ENCODE measurements at regions not wholly inside any gene's neighbourhood (a gene's known extent, or its start where the extent isn't known, plus 50 kb on each side); places are given as distances from the start of the nearest gene placed in this dataset.

DNA sequence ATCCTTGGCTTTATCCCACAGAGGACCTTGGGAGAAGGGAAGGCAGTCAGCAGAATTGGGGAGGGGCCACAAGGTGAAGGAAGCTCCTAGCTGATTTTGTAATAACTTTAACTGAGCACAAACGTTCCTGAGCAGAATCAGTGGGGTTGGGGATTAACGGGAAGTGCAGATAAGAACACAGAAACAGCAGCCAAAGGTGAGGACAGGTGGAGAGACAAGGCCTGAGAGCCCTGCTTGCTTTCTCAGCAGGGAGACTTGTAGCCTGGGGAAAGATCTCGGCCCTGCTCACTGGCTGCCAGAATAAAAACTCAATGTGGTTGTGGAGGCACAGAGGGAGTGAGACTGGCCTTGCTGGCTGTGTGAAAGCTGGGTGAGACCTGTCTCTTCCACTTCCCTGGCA lies 265.2 kb upstream of the FAT3 start:
- ATAC-seq (ENCODE audit: low read depth) (no peak), DNase-seq (no peak)
- ChIA-PET CTCF (no interaction called here), POLR2A (no interaction called here)
- H3K27me3 Mint-ChIP-seq: no peaks in the 10 kb centered on the region
- peaks cover 0 to 17% (median 7%) of the 10 kb centered on the region in 3 donors for H3K9me3 ChIP-seq (ENCODE audit: control extremely low read depth in 1 of 3, control insufficient read depth in 2 of 3, insufficient read depth in 1 of 3, low read length in 2 of 3)
- H3K4me3 ChIP-seq (ENCODE audit: control extremely low read depth in 1 of 5, extremely low read depth in 1 of 5, insufficient read depth in 1 of 5, low read depth in 2 of 5, low read length in 4 of 5): no peak overlapping the region
- TF ChIP-seq EZH2 (IDR thresholded peaks at IDR 0.05; ENCODE audit: borderline replicate concordance, insufficient read depth, low read depth, low read length, poor library complexity, severe bottlenecking): no peak
- TF ChIP-seq, protein P1, sequence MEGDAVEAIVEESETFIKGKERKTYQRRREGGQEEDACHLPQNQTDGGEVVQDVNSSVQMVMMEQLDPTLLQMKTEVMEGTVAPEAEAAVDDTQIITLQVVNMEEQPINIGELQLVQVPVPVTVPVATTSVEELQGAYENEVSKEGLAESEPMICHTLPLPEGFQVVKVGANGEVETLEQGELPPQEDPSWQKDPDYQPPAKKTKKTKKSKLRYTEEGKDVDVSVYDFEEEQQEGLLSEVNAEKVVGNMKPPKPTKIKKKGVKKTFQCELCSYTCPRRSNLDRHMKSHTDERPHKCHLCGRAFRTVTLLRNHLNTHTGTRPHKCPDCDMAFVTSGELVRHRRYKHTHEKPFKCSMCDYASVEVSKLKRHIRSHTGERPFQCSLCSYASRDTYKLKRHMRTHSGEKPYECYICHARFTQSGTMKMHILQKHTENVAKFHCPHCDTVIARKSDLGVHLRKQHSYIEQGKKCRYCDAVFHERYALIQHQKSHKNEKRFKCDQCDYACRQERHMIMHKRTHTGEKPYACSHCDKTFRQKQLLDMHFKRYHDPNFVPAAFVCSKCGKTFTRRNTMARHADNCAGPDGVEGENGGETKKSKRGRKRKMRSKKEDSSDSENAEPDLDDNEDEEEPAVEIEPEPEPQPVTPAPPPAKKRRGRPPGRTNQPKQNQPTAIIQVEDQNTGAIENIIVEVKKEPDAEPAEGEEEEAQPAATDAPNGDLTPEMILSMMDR (IDR thresholded peaks at IDR 0.05): no peak
- H2AFZ ChIP-seq (ENCODE audit: insufficient read depth, low read depth, low read length, poor library complexity, severe bottlenecking): no peak overlapping the region
- H3K4me1 ChIP-seq (ENCODE audit: control insufficient read depth in 2 of 2, insufficient read depth in 2 of 2, low read length in 2 of 2): no peaks in the 10 kb centered on the region
- H3K9ac ChIP-seq (ENCODE audit: low read length): no peak overlapping the region
- peaks cover 4% of the 10 kb centered on the region for H3K9me3 Mint-ChIP-seq (ENCODE audit: insufficient read depth)
- H3K36me3 ChIP-seq (replicated peaks in 1 of 2; ENCODE audit: control extremely low read depth in 1 of 2, control insufficient read depth in 1 of 2, extremely low read depth in 1 of 2, insufficient read depth in 2 of 2, low read length in 1 of 2): no peaks in the 10 kb centered on the region
- no peaks in the 10 kb centered on the region for H3K79me2 ChIP-seq (ENCODE audit: control insufficient read depth, insufficient read depth, low read length)
- H3K4me2 ChIP-seq (replicated peaks; ENCODE audit: low read depth, low read length, poor library complexity, severe bottlenecking): no peak overlapping the region
- no peaks in the 10 kb centered on the region for H3K27me3 ChIP-seq (replicated peaks in 1 of 4; ENCODE audit: control extremely low read depth in 1 of 4, control insufficient read depth in 3 of 4, insufficient read depth in 4 of 4, low read length in 3 of 4)
- H3K27ac ChIP-seq (ENCODE audit: low read length in 2 of 2): no peak overlapping the region
- H3K4me3 Mint-ChIP-seq: no peak overlapping the region
- H4K20me1 ChIP-seq (ENCODE audit: control insufficient read depth, insufficient read depth, low read length, poor library complexity, severe bottlenecking): no peaks in the 10 kb centered on the region
- 81% methylated on average over 3 of the region's 3 CpGs for WGBS (ENCODE audit: insufficient coverage)
- intact Hi-C loops (cut with micrococcal nuclease): no loop called here
- no peak overlapping the region for H3K27ac Mint-ChIP-seq
- no peaks in the 10 kb centered on the region for H3K4me1 Mint-ChIP-seq

DNA sequence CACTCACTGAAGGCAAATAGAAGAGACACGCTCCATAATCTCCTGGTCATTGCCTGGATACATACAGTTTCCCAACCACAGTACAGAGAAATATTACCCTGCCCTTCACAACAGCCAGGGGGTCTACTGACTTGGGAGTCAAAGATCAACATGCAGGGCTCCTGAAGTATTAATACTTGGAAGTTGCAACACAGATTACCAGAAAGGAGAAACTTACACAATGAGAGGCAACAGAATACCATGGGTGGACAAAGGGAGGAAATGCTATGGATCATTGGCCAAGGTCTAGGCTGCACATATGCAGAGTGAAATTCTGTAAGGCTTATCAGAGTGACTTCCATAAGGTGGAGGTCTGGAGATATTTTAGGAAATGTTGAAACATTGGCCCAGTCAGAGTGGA lies 267.9 kb upstream of the FAT3 start:
- POLR2A ChIA-PET: no interaction called here
- no peaks in the 10 kb centered on the region for H3K27me3 Mint-ChIP-seq
- H3K4me3 Mint-ChIP-seq: no peak overlapping the region
- Histone ChIP-seq H3K4me2 (replicated peaks; ENCODE audit: low read depth, low read length, poor library complexity, severe bottlenecking) (no peak overlapping the region), H3K9me3 (ENCODE audit: control extremely low read depth in 1 of 3, control insufficient read depth in 2 of 3, insufficient read depth in 1 of 3, low read length in 2 of 3) (peaks cover 0 to 20% (median 7%) of the 10 kb centered on the region in 3 donors), H3K4me3 (ENCODE audit: control extremely low read depth in 1 of 5, extremely low read depth in 1 of 5, insufficient read depth in 1 of 5, low read depth in 2 of 5, low read length in 4 of 5) (no peak overlapping the region), H3K36me3 (replicated peaks in 1 of 2; ENCODE audit: control extremely low read depth in 1 of 2, control insufficient read depth in 1 of 2, extremely low read depth in 1 of 2, insufficient read depth in 2 of 2, low read length in 1 of 2) (no peaks in the 10 kb centered on the region), H3K27me3 (replicated peaks in 1 of 4; ENCODE audit: control extremely low read depth in 1 of 4, control insufficient read depth in 3 of 4, insufficient read depth in 4 of 4, low read length in 3 of 4) (no peaks in the 10 kb centered on the region), H3K4me1 (ENCODE audit: control insufficient read depth in 2 of 2, insufficient read depth in 2 of 2, low read length in 2 of 2) (no peaks in the 10 kb centered on the region), H3K9ac (ENCODE audit: low read length) (no peak overlapping the region), H3K79me2 (ENCODE audit: control insufficient read depth, insufficient read depth, low read length) (no peaks in the 10 kb centered on the region), H2AFZ (ENCODE audit: insufficient read depth, low read depth, low read length, poor library complexity, severe bottlenecking) (no peak overlapping the region), H3K27ac (ENCODE audit: low read length in 2 of 2) (no peak overlapping the region), H4K20me1 (ENCODE audit: control insufficient read depth, insufficient read depth, low read length, poor library complexity, severe bottlenecking) (no peaks in the 10 kb centered on the region)
- no peaks in the 10 kb centered on the region for H3K4me1 Mint-ChIP-seq
- ATAC-seq (ENCODE audit: low read depth): no peak
- TF ChIP-seq, protein P1 (IDR thresholded peaks at IDR 0.05): no peak
- no peak for TF ChIP-seq EZH2 (IDR thresholded peaks at IDR 0.05; ENCODE audit: borderline replicate concordance, insufficient read depth, low read depth, low read length, poor library complexity, severe bottlenecking)
- intact Hi-C loops (cut with micrococcal nuclease): no loop called here
- no CpG with 5 or more reads among the region's 1 CpG for WGBS (ENCODE audit: insufficient coverage)
- no peak for DNase-seq
- CTCF ChIA-PET: no interaction called here
- H3K27ac Mint-ChIP-seq: no peak overlapping the region
- H3K9me3 Mint-ChIP-seq (ENCODE audit: insufficient read depth): peaks cover 6% of the 10 kb centered on the region
